BLaER1 (cell line): ENCODE measurements at regions not wholly inside any gene's neighbourhood (a gene's known extent, or its start where the extent isn't known, plus 50 kb on each side); places are given as distances from the start of the nearest gene placed in this dataset.
"Not testable (repeated sequence)": the region's sequence is repeated elsewhere in the genome, so short reads cannot be mapped to it uniquely, and the experiment has no call there.

Experiments used
- H3K27ac ChIP-seq: shearing (Covaris generic); formaldehyde crosslinking; 2 replicates; pipeline ENCODE4 v1.8.1; 2022
- H3K27me3 ChIP-seq: shearing (Covaris generic); formaldehyde crosslinking; 2 replicates; pipeline ENCODE4 v1.8.1; 2022
- H3K36me3 ChIP-seq: shearing (Covaris generic); formaldehyde crosslinking; 2 replicates; pipeline ENCODE4 v1.8.1; 2022
- H3K4me1 ChIP-seq: shearing (Covaris generic); formaldehyde crosslinking; 2 replicates; pipeline ENCODE4 v1.8.1; 2022
- H3K4me2 ChIP-seq: shearing (Covaris generic); formaldehyde crosslinking; 2 replicates; pipeline ENCODE4 v1.8.1; 2022
- H3K4me3 ChIP-seq: shearing (Covaris generic); formaldehyde crosslinking; 2 replicates; pipeline ENCODE4 v1.8.1; 2022
- H3K9ac ChIP-seq: shearing (Covaris generic); formaldehyde crosslinking; 2 replicates; pipeline ENCODE4 v1.8.1; 2022
- H3K9me3 ChIP-seq: shearing (Covaris generic); formaldehyde crosslinking; 2 replicates; pipeline ENCODE4 v1.8.1; 2022
- H4K20me1 ChIP-seq: shearing (Covaris generic); formaldehyde crosslinking; 2 replicates; pipeline ENCODE4 v1.8.1; 2022
- Cebpa-rat ChIP-seq: shearing (Covaris generic); IDR thresholded peaks from 2 replicates; pipeline ENCODE4 v1.8.1; 2022

DNA sequence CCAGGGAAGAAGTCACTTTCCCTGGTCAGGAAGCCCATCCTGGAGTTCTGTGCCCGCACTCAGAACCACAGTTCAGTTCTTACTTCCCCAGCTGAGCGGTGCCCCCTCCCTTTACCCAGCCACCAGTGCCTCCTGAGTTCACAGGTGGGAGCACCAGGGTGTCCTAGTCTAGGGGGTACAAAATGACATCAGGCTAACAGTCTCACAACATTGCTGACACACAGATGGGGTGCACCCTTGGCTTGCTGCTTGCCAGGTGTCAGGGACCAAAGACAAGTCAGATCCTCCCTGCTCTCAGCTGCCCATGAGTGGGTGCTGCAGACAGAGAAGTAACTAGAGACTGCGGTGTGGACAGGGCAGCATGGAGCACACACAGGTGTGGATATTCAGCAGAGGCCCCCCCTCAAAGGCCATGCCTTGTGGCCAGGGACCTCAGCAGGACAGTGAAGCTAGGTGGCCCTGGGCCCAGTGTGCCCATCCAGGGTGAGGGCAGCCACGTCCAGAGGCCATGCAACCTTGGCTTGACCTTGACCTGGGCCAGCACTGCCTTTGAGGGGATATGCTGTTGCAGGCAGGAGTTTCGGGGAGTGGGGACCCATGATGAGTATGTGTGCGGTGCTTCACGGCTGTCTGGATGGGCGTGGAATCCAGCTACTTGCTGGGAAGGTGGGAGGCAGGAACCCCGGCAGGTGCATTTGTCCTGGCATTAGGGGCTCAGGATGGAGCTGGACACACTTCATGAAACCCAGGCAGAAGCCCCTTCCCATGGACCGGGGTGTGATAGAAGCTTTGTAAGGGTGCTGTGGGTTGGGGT is 110.4 kb upstream of the FRMD1 start:
- H3K4me2 ChIP-seq = peak overlapping the region; percentile 56
- no peak overlapping the region for H3K4me3 ChIP-seq
- H4K20me1 ChIP-seq = peaks cover 25% of the 10 kb centered on the region; the same call in 1 of the 2 replicates
- H3K9me3 ChIP-seq = peaks cover 23% of the 10 kb centered on the region
- H3K4me1 ChIP-seq = peaks cover 50% of the 10 kb centered on the region
- no peak overlapping the region for H3K9ac ChIP-seq
- H3K27ac ChIP-seq = peak overlapping the region; percentile 22; the same call in 1 of the 2 replicates
- peaks cover 47% of the 10 kb centered on the region for H3K36me3 ChIP-seq
- H3K27me3 ChIP-seq = no peaks in the 10 kb centered on the region
- no peak for TF ChIP-seq Cebpa-rat

DNA sequence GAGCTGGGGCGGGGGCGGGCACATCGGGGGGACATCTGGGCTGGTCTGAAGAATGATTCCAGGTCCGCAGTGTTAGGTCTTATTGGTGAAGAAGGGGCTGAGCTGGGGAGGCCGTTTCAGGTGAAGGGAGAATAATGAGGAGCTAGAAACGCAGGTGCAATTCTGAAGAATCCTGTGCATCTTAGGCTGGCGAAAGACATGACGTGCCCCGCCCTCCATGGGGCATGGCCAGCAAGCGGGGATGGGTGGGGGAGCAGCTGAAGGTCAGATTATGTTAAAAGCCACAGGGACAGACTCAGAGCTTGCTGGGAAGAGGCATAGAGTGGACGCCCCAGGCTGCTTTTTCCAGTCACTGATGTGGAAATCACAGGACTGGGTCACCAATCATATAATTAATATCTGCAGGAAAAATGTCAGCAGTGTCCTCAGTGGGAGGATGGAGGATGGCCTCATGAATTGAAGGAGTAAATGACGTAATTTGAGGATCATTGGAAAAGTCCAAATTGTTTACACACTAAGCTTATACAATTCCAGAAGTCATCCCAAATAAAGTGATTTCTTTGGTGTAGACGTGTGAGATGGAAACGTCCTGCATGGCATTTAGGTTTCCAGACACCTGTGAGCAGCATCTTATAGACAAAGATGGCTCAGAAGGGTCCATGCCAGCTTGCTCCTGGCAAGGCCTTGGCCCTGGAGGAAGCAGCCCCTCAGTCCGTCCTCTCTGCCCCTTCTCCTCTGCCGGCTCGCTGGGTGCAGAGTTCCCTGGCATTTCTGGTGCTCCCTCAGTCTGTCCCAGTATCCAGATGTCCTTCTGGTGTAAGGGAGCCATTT is 109.6 kb upstream of the FRMD1 start:
- H3K4me1 ChIP-seq = peaks cover 58% of the 10 kb centered on the region
- peak overlapping the region; percentile 56; the same call in 1 of the 2 replicates for H3K4me2 ChIP-seq
- H4K20me1 ChIP-seq = peaks cover 25% of the 10 kb centered on the region; the same call in 1 of the 2 replicates
- no peaks in the 10 kb centered on the region for H3K27me3 ChIP-seq
- peaks cover 38% of the 10 kb centered on the region for H3K36me3 ChIP-seq
- no peak for TF ChIP-seq Cebpa-rat
- no peak overlapping the region for H3K4me3 ChIP-seq
- H3K9ac ChIP-seq = no peak overlapping the region
- H3K27ac ChIP-seq = no peak overlapping the region
- H3K9me3 ChIP-seq = peaks cover 23% of the 10 kb centered on the region

DNA sequence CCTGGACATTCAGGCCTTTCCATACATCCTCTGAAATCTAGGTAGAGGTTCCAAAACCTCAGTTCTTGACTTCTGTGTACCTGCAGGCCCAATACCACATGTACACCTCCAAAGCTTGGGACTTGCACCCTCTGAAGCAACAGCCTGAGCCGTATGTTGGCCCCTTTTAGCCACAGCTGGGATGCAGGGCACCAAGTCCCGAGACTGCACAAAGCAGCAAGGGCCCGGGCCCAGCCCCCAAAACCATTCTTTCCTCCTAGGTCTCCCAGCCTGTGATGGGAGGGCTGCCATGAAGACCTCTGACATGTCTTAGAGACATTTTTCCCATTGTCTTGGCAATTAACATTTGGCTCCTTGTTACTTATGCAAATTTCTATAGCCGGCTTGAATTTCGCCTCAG is 107.4 kb upstream of the FRMD1 start:
- Histone ChIP-seq H4K20me1 (peaks cover 20% of the 10 kb centered on the region; the same call in 1 of the 2 replicates), H3K27ac (no peak overlapping the region), H3K9me3 (peaks cover 23% of the 10 kb centered on the region), H3K36me3 (peaks cover 18% of the 10 kb centered on the region), H3K4me3 (no peak overlapping the region), H3K9ac (no peak overlapping the region), H3K4me2 (no peak overlapping the region), H3K4me1 (peaks cover 75% of the 10 kb centered on the region), H3K27me3 (no peaks in the 10 kb centered on the region)
- TF ChIP-seq Cebpa-rat = no peak

DNA sequence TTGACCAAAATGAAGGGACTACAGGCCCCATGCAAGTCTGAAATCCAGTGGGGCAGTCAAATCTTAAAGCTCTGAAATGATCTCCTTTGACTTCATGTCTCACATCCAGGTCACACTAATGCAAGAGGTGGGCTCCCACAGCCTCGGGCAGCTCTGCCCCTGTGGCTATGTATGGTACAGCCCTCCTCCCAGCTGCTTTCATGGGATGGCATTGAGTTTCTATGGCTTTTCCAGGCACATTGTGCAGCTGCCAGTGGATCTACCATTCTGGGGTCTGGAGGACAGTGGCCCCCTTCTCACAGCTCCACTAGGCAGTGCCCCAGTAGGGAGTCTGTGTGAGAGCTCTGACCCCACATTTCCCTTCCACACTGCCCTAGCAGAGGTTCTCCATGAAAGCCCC is 107.0 kb upstream of the FRMD1 start:
- H3K4me1 ChIP-seq = peaks cover 75% of the 10 kb centered on the region
- H3K4me2 ChIP-seq, H3K4me3 ChIP-seq, H3K9ac ChIP-seq, H3K27me3 ChIP-seq, H3K27ac ChIP-seq: not testable (repeated sequence)
- peaks cover 23% of the 10 kb centered on the region for H3K9me3 ChIP-seq
- H4K20me1 ChIP-seq = peaks cover 16% of the 10 kb centered on the region; the same call in 1 of the 2 replicates
- peaks cover 18% of the 10 kb centered on the region for H3K36me3 ChIP-seq

DNA sequence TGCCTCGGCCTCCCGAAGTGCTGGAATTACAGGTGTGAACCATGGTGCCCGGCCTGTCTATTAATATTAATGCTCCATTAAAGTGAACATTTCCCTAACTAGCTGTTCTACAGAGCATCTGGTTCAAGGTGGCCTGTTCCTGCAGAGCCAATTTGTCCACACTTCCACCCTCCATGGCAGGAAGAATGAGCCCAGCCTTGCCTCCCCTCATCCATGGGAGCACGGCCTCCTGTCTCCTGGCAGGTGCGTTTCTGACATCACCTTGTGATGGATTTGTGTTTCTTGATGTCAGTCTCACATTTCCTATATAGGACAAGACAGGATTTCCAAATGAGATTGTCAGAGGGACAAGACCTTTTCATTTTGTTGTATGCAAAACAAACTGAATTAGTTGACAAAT is 105.7 kb upstream of the FRMD1 start:
- H3K9ac ChIP-seq = no peak overlapping the region
- no peak overlapping the region for H3K4me3 ChIP-seq
- peaks cover 15% of the 10 kb centered on the region; the same call in 1 of the 2 replicates for H3K36me3 ChIP-seq
- H3K4me2 ChIP-seq = peak overlapping the region; percentile 95
- 0 out of 2 replicates have a peak overlapping the region, but pooled peaks have one; percentile 93 for H3K27ac ChIP-seq
- peaks cover 4% of the 10 kb centered on the region; the same call in 1 of the 2 replicates for H4K20me1 ChIP-seq
- H3K27me3 ChIP-seq = no peaks in the 10 kb centered on the region
- peaks cover 23% of the 10 kb centered on the region for H3K9me3 ChIP-seq
- H3K4me1 ChIP-seq = peaks cover 74% of the 10 kb centered on the region
- TF ChIP-seq Cebpa-rat = no peak

DNA sequence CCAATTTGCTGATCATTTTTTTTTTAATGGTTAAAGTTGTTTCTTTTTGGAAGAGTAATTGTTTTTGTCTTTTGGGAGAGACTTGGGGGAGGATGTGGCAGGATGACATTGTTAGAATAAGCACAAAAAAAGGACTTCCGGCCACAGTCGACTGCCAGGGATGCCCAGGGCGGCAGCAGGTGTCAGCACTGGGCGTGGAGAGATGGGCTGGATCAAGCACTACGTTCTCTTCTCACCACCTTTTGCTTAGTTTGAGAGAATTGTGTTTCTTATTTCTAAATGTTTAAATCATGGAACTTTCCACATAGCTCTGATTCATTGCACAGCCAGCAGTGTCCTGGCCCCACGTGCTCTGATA is 104.6 kb upstream of the FRMD1 start:
- H3K4me2 ChIP-seq = peak overlapping the region; percentile 95
- H3K9me3 ChIP-seq = peaks cover 23% of the 10 kb centered on the region
- peak overlapping the region; percentile 88 for H3K9ac ChIP-seq
- no peaks in the 10 kb centered on the region for H4K20me1 ChIP-seq
- H3K36me3 ChIP-seq = peaks cover 15% of the 10 kb centered on the region; the same call in 1 of the 2 replicates
- peak overlapping the region; percentile 93 for H3K27ac ChIP-seq
- H3K27me3 ChIP-seq = no peaks in the 10 kb centered on the region
- H3K4me1 ChIP-seq = peaks cover 72% of the 10 kb centered on the region
- no peak for TF ChIP-seq Cebpa-rat
- peak overlapping the region; percentile 32 for H3K4me3 ChIP-seq

DNA sequence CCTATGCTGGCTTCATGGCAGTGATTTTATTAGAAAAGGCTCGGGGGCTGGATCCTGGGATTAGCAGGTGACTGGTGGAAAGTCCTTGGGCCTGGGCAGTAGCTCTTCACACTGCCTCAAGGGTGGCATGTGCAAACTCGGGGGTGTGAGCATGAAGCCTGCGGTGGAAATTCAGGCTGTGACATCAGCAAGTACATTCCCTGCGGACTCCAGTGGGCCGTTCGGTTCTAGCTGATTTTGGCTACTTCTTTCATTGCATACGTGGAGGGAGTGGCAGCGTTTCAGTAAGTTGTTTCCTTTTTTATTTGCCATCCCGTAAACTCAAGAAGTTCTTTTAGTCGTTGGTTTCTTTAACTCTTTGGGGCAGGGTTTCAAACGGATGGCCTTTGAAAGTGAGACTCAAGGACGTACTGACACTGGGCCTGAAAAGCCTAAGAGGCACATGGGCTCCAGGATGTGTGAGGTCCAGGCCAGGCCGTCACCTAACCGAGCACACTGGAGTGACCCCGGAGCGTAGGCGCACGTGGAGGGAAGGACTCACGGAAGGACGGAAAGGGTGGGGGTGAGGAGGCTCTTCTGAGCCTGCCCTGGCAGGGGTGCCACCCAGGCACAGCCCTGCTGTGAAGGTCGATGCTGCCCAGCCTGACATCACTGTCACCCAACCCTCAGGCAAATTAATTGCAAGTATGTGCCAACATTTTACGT is 104.0 kb upstream of the FRMD1 start:
- H3K27me3 ChIP-seq = no peaks in the 10 kb centered on the region
- TF ChIP-seq Cebpa-rat = no peak
- H3K9ac ChIP-seq = peak overlapping the region; percentile 88
- H3K36me3 ChIP-seq = peaks cover 15% of the 10 kb centered on the region; the same call in 1 of the 2 replicates
- peak overlapping the region; percentile 95 for H3K4me2 ChIP-seq
- no peaks in the 10 kb centered on the region for H4K20me1 ChIP-seq
- peak overlapping the region; percentile 93 for H3K27ac ChIP-seq
- peaks cover 23% of the 10 kb centered on the region for H3K9me3 ChIP-seq
- H3K4me3 ChIP-seq = peak overlapping the region; percentile 32
- H3K4me1 ChIP-seq = peaks cover 75% of the 10 kb centered on the region

DNA sequence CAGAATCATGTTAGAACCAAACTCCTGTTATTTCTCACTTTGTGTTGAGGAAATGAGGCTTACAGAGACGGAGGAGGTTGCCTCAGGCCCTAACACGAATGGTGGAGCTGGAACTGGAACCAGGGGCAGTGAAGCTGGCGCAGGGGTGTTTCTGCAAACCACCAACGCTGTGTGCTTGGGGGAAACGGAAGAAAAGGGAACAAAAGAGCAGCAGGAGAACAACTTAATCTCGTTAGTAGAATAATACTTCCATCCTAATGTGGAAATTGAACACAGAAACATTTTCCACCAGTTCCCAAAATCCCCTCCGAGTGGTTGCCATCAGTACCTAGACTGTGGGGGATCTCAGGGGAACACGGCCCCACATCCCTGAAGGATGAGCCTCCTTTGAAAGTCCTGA is 103.4 kb upstream of the FRMD1 start:
- no peak overlapping the region for H3K4me3 ChIP-seq
- no peaks in the 10 kb centered on the region for H3K27me3 ChIP-seq
- peak overlapping the region; percentile 95 for H3K4me2 ChIP-seq
- peaks cover 23% of the 10 kb centered on the region for H3K9me3 ChIP-seq
- H3K4me1 ChIP-seq = peaks cover 78% of the 10 kb centered on the region
- TF ChIP-seq Cebpa-rat = no peak
- peaks cover 15% of the 10 kb centered on the region; the same call in 1 of the 2 replicates for H3K36me3 ChIP-seq
- H4K20me1 ChIP-seq = no peaks in the 10 kb centered on the region
- peak overlapping the region; percentile 93 for H3K27ac ChIP-seq
- H3K9ac ChIP-seq = peak overlapping the region; percentile 88

DNA sequence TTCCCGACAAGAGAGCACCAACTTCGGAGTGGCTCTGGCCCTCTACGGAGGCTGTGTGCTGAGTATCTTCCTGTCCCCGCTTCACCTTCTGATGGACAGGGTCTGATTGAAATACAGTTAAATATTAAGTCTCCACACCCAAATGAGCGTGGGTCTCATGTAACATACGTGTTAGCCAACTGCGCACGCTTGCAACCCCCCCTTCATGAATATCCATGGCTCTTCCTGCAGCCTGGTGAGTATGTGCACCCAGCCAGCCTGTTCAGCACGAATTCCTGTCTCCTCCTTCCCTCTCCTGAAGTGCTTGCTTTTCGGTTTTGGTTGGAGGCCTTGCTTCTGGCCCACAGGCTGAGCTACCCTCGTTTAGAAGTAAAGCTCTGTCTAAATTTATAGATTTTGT is 102.9 kb upstream of the FRMD1 start:
- Histone ChIP-seq H3K36me3 (peaks cover 15% of the 10 kb centered on the region; the same call in 1 of the 2 replicates), H3K9ac (peak overlapping the region; percentile 88), H3K4me2 (peak overlapping the region; percentile 95), H3K27ac (peak overlapping the region; percentile 93), H3K4me3 (no peak overlapping the region), H3K4me1 (peaks cover 74% of the 10 kb centered on the region), H3K27me3 (no peaks in the 10 kb centered on the region), H3K9me3 (peaks cover 19% of the 10 kb centered on the region), H4K20me1 (no peaks in the 10 kb centered on the region)
- TF ChIP-seq Cebpa-rat = no peak
